DOHH2 (cell line): ENCODE measurements at regions not wholly inside any gene's neighbourhood (a gene's known extent, or its start where the extent isn't known, plus 50 kb on each side); places are given as distances from the start of the nearest gene placed in this dataset.

Experiments
- H3F3A ChIP-seq: fragments of 200-600 bp; sonication (generic), shearing (Covaris generic); 2 replicates; pipeline ENCODE4 v1.6.0; 2016; ENCODE audit warnings: antibody characterized with exemption, mild to moderate bottlenecking; ENCODE audit not compliant: control insufficient read depth, insufficient read depth
- H3K27ac ChIP-seq: fragments of 200-600 bp; sonication (generic); 2 replicates; pipeline ENCODE4 v1.5.1; 2014; ENCODE audit warnings: low read depth, mild to moderate bottlenecking, low read length, moderate library complexity
- H3K27me3 ChIP-seq: fragments of 200-600 bp; sonication (generic); 2 replicates; pipeline ENCODE4 v1.6.1; 2014; ENCODE audit warnings: mild to moderate bottlenecking, low read length, mixed read lengths; ENCODE audit not compliant: control insufficient read depth
- H3K36me3 ChIP-seq: fragments of 200-600 bp; sonication (generic); 2 replicates; pipeline ENCODE4 v1.6.1; 2014; ENCODE audit warnings: mild to moderate bottlenecking, low read length, moderate library complexity, mixed read lengths; ENCODE audit not compliant: control insufficient read depth
- H3K4me1 ChIP-seq: fragments of 200-600 bp; sonication (generic); 2 replicates; pipeline ENCODE4 v1.6.1; 2014; ENCODE audit warnings: mild to moderate bottlenecking, low read length, mixed read lengths; ENCODE audit not compliant: control insufficient read depth
- H3K4me2 ChIP-seq: fragments of 200-600 bp; sonication (generic); 2 replicates; pipeline ENCODE4 v1.6.0; 2014; ENCODE audit warnings: mild to moderate bottlenecking, low read length, moderate library complexity
- H3K4me3 ChIP-seq: fragments of 200-600 bp; sonication (generic); 2 replicates; pipeline ENCODE4 v1.5.1; 2014; ENCODE audit warnings: mild to moderate bottlenecking, low read length, mixed read lengths
- H3K79me2 ChIP-seq: fragments of 200-600 bp; sonication (generic); 2 replicates; pipeline ENCODE4 v1.6.1; 2014; ENCODE audit warnings: mild to moderate bottlenecking, low read length, mixed read lengths; ENCODE audit not compliant: control insufficient read depth
- H3K9me2 ChIP-seq: fragments of 200-600 bp; sonication (generic); replicated peaks from 2 replicates; pipeline ENCODE4 v1.6.1; 2014; ENCODE audit warnings: mild to moderate bottlenecking, low read length, mixed read lengths; ENCODE audit not compliant: control insufficient read depth
- H3K9me3 ChIP-seq: fragments of 200-600 bp; sonication (generic); 2 replicates; pipeline ENCODE4 v1.6.1; 2014; ENCODE audit warnings: antibody characterized with exemption, low read length, mixed read lengths; ENCODE audit not compliant: control insufficient read depth, insufficient read depth
- H4K20me1 ChIP-seq: fragments of 200-600 bp; sonication (generic); 2 replicates; pipeline ENCODE4 v1.6.0; 2014; ENCODE audit warnings: low read depth, mild to moderate bottlenecking, antibody characterized with exemption, low read length, moderate library complexity; ENCODE audit not compliant: control insufficient read depth, insufficient read depth
- CTCF ChIP-seq: fragments of 200-600 bp; sonication (generic); IDR thresholded peaks from one replicate; pipeline ENCODE4 v1.5.1; 2014; ENCODE audit warnings: antibody characterized with exemption, mild to moderate bottlenecking, low read depth, low read length; ENCODE audit not compliant: poor library complexity, severe bottlenecking
- EZH2phosphoT487 ChIP-seq: fragments of 200-600 bp; sonication (generic); IDR thresholded peaks from 2 replicates; pipeline ENCODE4 v1.6.1; 2017; ENCODE audit warnings: borderline replicate concordance, mild to moderate bottlenecking, antibody characterized with exemption, low read length, moderate library complexity, mixed read lengths

- Histone ChIP-seq H3K4me3 (no peak overlapping the region), H3K4me1 (peaks cover 17% of the 10 kb centered on the region), H3K9me3 (no peaks in the 10 kb centered on the region), H3K79me2 (no peaks in the 10 kb centered on the region), H3K27me3 (no peaks in the 10 kb centered on the region; the same call in 1 of the 2 replicates), H3K36me3 (no peaks in the 10 kb centered on the region), H3F3A (no peaks in the 10 kb centered on the region), H3K9me2 (no peaks in the 10 kb centered on the region), H3K4me2 (no peak overlapping the region), H4K20me1 (no peaks in the 10 kb centered on the region), H3K27ac (no peak overlapping the region)
- TF ChIP-seq CTCF (no peak), EZH2phosphoT487 (no peak)
Observed at GRCh38 chr6:21436625-21437024, 156.9 kb upstream of the SOX4 start.

GRCh38 chr6:21437581-21437980, 156.0 kb upstream of the SOX4 start:
- Histone ChIP-seq H3K27ac (no peak overlapping the region), H4K20me1 (no peaks in the 10 kb centered on the region), H3K4me1 (peaks cover 17% of the 10 kb centered on the region), H3K9me3 (no peaks in the 10 kb centered on the region), H3K36me3 (no peaks in the 10 kb centered on the region), H3K4me2 (no peak overlapping the region), H3K79me2 (no peaks in the 10 kb centered on the region), H3K4me3 (no peak overlapping the region), H3K27me3 (no peaks in the 10 kb centered on the region; the same call in 1 of the 2 replicates), H3K9me2 (no peaks in the 10 kb centered on the region), H3F3A (no peaks in the 10 kb centered on the region)
- TF ChIP-seq EZH2phosphoT487 (no peak), CTCF (no peak)

- H3K9me3 ChIP-seq, result no peaks in the 10 kb centered on the region
- no peaks in the 10 kb centered on the region for H3F3A ChIP-seq
- H3K27me3 ChIP-seq, result no peaks in the 10 kb centered on the region; the same call in 1 of the 2 replicates
- peaks cover 17% of the 10 kb centered on the region for H3K4me1 ChIP-seq
- H3K27ac ChIP-seq, result no peak overlapping the region
- peak overlapping the region; percentile 16 for H3K4me3 ChIP-seq
- no peaks in the 10 kb centered on the region for H3K36me3 ChIP-seq
- peak overlapping the region; percentile 42 for H3K4me2 ChIP-seq
- no peaks in the 10 kb centered on the region for H4K20me1 ChIP-seq
- no peaks in the 10 kb centered on the region for H3K9me2 ChIP-seq
- no peaks in the 10 kb centered on the region for H3K79me2 ChIP-seq
- no peak for TF ChIP-seq CTCF
- TF ChIP-seq EZH2phosphoT487, result no peak
Observed at GRCh38 chr6:21438237-21438985, 155.1 kb upstream of the SOX4 start.
